ENCODE measurements at regions not wholly inside any gene's neighbourhood (a gene's known extent, or its start where the extent isn't known, plus 50 kb on each side); places are given as distances from the start of the nearest gene placed in this dataset.

DNA sequence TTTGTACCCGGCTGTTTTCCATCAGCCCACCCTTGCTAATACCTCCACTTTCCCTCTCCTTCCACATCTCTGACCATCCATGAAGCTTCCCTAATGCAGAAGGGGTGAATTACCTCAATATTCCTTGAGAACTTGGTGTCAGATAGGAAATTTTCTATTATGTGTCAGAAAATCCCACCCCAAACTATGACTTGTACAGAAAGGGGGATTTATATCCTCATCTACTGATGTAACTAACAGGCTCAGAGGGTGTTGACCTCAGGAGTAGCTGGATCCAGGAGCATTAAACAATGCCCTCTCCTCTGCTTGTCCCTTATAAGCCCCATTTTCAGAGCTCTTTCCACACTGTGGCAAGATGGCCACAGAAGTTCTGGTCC lies 242.8 kb upstream of the TLE3 start:
- ATAC-seq (ENCODE audit: low read depth) (no peak), DNase-seq (no peak)
- Histone ChIP-seq H2AK5ac (ENCODE audit: low read depth, low read length) (no peak overlapping the region), H3K27ac (ENCODE audit: insufficient read depth, low read length) (no peak overlapping the region), H3K18ac (ENCODE audit: low read depth, low read length) (no peak overlapping the region), H3K4ac (ENCODE audit: low read depth, low read length) (no peak overlapping the region), H3K9ac (ENCODE audit: low read depth, low read length) (no peak overlapping the region), H3K4me2 (ENCODE audit: low read depth, low read length) (no peak overlapping the region), H2BK5ac (ENCODE audit: low read depth, low read length, poor library complexity, severe bottlenecking) (no peak overlapping the region), H3K27me3 (ENCODE audit: control insufficient read depth, insufficient read depth, low read length) (peaks cover 43% of the 10 kb centered on the region), H3K36me3 (ENCODE audit: control insufficient read depth, insufficient read depth, low read length) (no peaks in the 10 kb centered on the region), H2BK15ac (ENCODE audit: low read depth, low read length) (no peak overlapping the region), H4K20me1 (ENCODE audit: insufficient read depth, low read length) (no peaks in the 10 kb centered on the region), H2AFZ (replicated peaks; ENCODE audit: low read length, poor library complexity) (no peak overlapping the region), H2BK120ac (ENCODE audit: low read depth, low read length) (no peak overlapping the region), H3K9me1 (ENCODE audit: insufficient read depth, low read length) (no peaks in the 10 kb centered on the region; the same call in 1 of the 2 replicates), H4K91ac (ENCODE audit: insufficient read depth, low read depth, low read length) (no peak overlapping the region), H3K9me3 (ENCODE audit: control insufficient read depth, insufficient read depth, low read length) (0 out of 2 replicates have a peak, but pooled peaks cover 2% of the 10 kb centered on the region), H2AK9ac (replicated peaks; ENCODE audit: low read depth, low read length, poor library complexity) (no peak overlapping the region), H3K4me3 (ENCODE audit: insufficient read depth, low read depth, low read length) (no peak overlapping the region), H3K4me1 (ENCODE audit: control insufficient read depth, insufficient read depth, low read length) (no peaks in the 10 kb centered on the region), H3K56ac (ENCODE audit: extremely low read depth, insufficient read depth, low read length) (no peak overlapping the region), H4K5ac (ENCODE audit: low read depth, low read length) (no peak overlapping the region), H4K8ac (ENCODE audit: low read depth in 2 of 2, low read length in 2 of 2) (no peak overlapping the region), H3K79me1 (ENCODE audit: low read depth in 1 of 2, low read length in 2 of 2) (no peaks in the 10 kb centered on the region), H3K14ac (replicated peaks; ENCODE audit: low read depth, low read length) (no peak overlapping the region), H3K23ac (ENCODE audit: low read depth, low read length) (no peak overlapping the region), H2BK20ac (ENCODE audit: low read depth, low read length) (no peak overlapping the region)
- TF ChIP-seq, protein P1, sequence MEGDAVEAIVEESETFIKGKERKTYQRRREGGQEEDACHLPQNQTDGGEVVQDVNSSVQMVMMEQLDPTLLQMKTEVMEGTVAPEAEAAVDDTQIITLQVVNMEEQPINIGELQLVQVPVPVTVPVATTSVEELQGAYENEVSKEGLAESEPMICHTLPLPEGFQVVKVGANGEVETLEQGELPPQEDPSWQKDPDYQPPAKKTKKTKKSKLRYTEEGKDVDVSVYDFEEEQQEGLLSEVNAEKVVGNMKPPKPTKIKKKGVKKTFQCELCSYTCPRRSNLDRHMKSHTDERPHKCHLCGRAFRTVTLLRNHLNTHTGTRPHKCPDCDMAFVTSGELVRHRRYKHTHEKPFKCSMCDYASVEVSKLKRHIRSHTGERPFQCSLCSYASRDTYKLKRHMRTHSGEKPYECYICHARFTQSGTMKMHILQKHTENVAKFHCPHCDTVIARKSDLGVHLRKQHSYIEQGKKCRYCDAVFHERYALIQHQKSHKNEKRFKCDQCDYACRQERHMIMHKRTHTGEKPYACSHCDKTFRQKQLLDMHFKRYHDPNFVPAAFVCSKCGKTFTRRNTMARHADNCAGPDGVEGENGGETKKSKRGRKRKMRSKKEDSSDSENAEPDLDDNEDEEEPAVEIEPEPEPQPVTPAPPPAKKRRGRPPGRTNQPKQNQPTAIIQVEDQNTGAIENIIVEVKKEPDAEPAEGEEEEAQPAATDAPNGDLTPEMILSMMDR (conservative IDR thresholded peaks at IDR 0.05; ENCODE audit: low read depth, low read length) = no peak
- no peak for TF ChIP-seq NFE2L2 (IDR thresholded peaks at IDR 0.05; ENCODE audit: low read depth, low read length)
- TF ChIP-seq CEBPB (IDR thresholded peaks at IDR 0.05; ENCODE audit: low read depth, low read length) = no peak
- TF ChIP-seq MAZ (IDR thresholded peaks at IDR 0.05; ENCODE audit: borderline replicate concordance, low read depth, low read length) = no peak
- no peak for TF ChIP-seq MXI1 (IDR thresholded peaks at IDR 0.05; ENCODE audit: borderline replicate concordance, low read depth, low read length)
- TF ChIP-seq RFX5 (IDR thresholded peaks at IDR 0.05; ENCODE audit: low read depth, low read length) = no peak
- TF ChIP-seq, protein P2, sequence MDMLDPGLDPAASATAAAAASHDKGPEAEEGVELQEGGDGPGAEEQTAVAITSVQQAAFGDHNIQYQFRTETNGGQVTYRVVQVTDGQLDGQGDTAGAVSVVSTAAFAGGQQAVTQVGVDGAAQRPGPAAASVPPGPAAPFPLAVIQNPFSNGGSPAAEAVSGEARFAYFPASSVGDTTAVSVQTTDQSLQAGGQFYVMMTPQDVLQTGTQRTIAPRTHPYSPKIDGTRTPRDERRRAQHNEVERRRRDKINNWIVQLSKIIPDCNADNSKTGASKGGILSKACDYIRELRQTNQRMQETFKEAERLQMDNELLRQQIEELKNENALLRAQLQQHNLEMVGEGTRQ (IDR thresholded peaks at IDR 0.05; ENCODE audit: low read depth, low read length) = no peak
- TF ChIP-seq FOS (IDR thresholded peaks at IDR 0.05; ENCODE audit: low read depth, low read length) = no peak
- POLR2A ChIA-PET (ENCODE audit: unreplicated experiment) = no interaction called here
- WGBS, 2 experiments (ENCODE audit: extremely low coverage in 2 of 2, insufficient read length in 1 of 2) = no CpG with 5 or more reads among the region's 1 CpG
- BruUV-seq (replicated peaks) = no TSS peak
- dilution Hi-C loops (cut with HindIII; ENCODE audit: low sequenced_read_pairs, unreplicated experiment) = no loop called here
- CTCF ChIA-PET = no interaction called here
- in situ Hi-C loops (cut with MboI; ENCODE audit: low sequenced_read_pairs) = no loop called here
- intact Hi-C loops (cut with micrococcal nuclease) = no loop called here
